ENCODE measurements at regions not wholly inside any gene's neighbourhood (a gene's known extent, or its start where the extent isn't known, plus 50 kb on each side); places are given as distances from the start of the nearest gene placed in this dataset.

- DNase-seq (ENCODE audit: low read depth, low spot score) = no peak
Observed at GRCh38 chr18:33818145-33818544, 240.1 kb downstream of the ASXL3 start.

- DNase-seq (ENCODE audit: low read depth, low spot score) = no peak
Observed at GRCh38 chr18:33817096-33817495, 239.1 kb downstream of the ASXL3 start.

- no peak for DNase-seq (ENCODE audit: low read depth, low spot score)
Observed at GRCh38 chr18:33814546-33814945, 236.5 kb downstream of the ASXL3 start.

GRCh38 chr18:33812186-33812585, 234.2 kb downstream of the ASXL3 start:
- no peak for DNase-seq (ENCODE audit: low read depth, low spot score)

GRCh38 chr18:33805592-33805991, 227.6 kb downstream of the ASXL3 start:
- no peak for DNase-seq (ENCODE audit: low read depth, low spot score)

- DNase-seq (ENCODE audit: low read depth, low spot score) = no peak
Observed at GRCh38 chr18:33804258-33804657, 226.2 kb downstream of the ASXL3 start.

GRCh38 chr18:33803636-33804035, 225.6 kb downstream of the ASXL3 start:
- DNase-seq (ENCODE audit: low read depth, low spot score) = no peak

- no peak for DNase-seq (ENCODE audit: low read depth, low spot score)
Observed at GRCh38 chr18:33802955-33803354, 224.9 kb downstream of the ASXL3 start.

Measured in iPS DF 19.7 (cell line).